Posterior vena cava (tissue), 2 donors: ENCODE measurements at regions not wholly inside any gene's neighbourhood (a gene's known extent, or its start where the extent isn't known, plus 50 kb on each side); places are given as distances from the start of the nearest gene placed in this dataset.
A peak's percentile ranks its signal among the peaks of the same experiment; 100 is the strongest.

Source experiments
- DNase-seq: peaks from one replicate; pipeline ENCODE4 v3.0.0-alpha.2; 2020; ENCODE audit warnings: low spot score
- intact Hi-C, 2 donors: fragments of 100-400 bp; cut with DNase I; formaldehyde crosslinking; loops; one replicate each; pipeline versions ENCODE4 v1.14.1 to v1.14.2; 2022 to 2023
- donor health status: DM: yes; HTN: yes; CAD: no.
- donor health status: DM: yes; HTN: yes; CAD: no.

DNA sequence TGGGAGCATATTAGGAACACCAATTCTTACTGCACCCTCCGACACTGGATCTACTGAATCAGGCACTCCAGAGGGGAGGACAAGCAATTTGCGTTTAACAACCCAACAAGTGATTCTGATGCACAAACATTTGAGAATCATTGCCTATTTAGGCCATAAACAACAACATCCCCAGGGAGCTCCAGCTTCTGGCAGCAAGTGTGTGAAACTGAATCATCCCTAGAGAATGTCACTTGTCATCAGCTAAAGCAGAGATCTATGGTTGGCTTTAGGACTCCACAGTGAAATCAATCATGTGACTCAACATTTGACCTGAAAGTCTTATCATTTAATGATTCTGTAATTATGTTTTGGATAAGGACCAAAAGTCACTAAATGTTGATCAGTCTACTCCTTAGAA is 505.0 kb upstream of the FLRT2 start:
- DNase-seq = peak; percentile 58
- intact Hi-C loops = no loop called here

DNA sequence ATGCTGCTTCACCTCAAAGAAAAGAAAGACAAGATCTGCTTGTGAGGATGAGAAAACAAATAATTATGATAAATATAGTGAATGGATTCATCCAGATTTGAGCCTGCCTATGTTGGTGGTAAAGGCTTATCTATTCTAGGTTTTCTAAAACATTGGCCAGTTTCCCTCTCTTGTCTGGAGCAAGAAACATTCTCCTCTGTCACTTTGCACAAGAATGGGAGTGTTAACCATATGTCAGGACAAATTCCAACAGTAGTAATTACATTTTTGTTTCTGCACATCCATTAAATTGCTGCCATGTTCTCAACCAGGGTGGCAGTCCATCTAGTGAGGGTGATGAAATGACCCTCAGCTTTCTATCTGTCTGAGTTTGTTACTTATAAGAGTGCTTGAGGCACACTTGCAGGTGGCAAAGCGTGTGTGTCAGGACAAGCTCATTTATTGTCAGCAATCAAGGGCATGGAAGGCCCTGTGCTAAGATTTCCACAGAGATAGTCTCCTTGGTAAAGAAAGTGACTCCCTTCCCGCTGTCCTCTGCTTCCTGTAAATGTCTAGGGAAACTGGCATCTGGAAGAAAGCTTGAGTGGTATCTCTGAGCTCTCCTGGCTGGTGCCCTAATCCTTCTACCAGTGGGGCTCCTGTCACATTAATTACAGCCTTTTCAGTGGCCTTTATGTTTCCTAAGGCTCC is 502.1 kb upstream of the FLRT2 start:
- intact Hi-C loops = no loop called here
- DNase-seq = no peak

DNA sequence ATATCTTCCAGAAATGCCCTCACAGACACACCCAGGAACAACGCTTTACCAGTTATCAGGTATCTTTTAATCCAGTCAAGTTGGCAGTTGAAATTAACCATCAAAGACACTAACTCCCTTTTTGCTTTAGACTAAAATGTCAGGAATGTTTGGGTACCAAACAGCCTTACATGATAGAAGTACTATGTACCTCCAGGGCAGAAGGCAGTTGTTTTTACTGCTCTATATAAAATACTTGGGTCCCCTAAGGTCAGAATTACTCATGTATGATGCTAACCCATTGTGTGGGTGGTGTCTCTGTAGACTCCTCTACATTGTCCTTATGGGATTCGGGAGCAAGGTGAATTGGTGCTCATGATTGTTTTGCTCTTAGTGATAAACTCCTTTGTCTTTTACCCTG is 492.5 kb upstream of the FLRT2 start:
- intact Hi-C loops = no loop called here
- no peak for DNase-seq

DNA sequence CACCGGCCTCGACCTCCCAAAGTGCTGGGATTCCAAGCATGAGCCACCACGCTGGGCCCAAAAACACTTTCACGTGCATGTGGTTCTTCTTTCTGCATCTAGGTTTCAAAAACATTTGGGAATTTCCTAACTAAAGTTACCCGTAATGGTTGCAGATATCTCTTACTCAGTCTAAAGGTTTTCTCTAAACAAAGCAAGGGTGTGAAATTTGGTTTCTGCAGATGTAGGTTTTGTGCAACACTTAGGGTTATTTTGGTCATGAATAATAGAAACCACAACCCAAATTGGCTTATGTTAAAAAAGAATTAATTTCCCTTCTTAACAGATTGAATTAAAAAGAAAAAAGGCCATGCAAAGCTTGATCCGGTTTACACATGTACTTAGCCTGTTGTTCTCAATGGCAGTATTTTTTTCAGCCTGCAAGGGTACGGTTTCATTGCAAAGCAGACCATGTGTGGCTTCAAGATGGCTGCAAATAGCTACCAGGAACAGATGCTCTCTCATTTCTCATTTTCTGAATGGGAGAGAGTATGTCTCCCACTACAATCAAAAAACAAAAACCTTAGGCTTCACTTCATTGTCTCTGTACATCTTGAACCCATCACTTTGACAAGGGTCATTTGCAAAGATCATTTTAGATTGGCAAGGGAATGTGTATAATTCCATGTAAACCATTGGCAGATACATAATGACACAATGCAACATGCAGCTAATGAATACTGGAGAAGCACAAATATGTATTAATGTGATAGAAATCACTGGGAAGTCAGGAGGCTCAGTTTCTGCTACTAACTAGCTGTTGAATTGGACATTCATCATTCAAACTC is 491.2 kb upstream of the FLRT2 start:
- intact Hi-C loops = no loop called here
- no peak for DNase-seq

DNA sequence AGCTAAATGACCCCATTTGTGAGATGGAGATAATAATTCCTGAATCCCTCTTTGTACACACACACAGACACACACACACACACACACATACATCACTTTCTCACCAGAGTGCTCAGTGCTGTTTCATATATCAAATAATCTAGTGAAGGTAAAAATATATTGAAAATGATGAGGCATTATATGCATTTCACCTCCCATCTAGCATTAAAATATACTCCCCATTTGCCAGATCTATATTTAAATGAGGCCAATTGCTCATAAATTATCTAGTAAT is 490.7 kb upstream of the FLRT2 start:
- no peak for DNase-seq
- intact Hi-C loops = no loop called here

DNA sequence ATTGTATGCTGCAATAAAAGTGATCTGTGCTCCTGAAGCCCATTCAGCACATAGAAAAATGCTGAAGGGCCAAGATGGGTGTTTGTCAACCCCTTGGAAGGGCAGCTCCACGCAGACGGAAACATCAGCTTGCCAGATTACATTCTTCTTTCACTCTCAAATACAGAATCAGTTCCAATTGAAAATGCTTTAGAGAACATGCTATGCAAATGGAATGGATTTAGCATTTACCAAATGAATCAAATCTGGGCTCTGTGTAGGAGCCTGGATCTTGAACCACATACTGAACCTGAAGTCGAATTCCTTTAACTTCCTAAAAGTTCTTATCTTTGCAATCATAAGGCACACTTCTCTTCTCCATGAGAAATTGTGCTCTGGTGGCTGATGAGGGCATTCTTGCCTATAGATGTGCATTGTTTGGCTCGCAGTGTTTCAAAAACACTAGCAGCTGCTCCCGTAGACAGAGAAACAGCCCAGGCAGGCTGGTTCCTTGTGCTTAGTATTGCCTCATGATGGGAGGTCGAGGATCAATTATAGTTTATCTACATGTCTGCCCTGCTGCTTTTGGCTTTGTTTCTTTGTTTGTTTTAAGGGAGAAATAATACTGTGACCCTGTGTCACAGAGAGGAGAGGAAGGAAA is 489.8 kb upstream of the FLRT2 start:
- intact Hi-C loops = no loop called here
- DNase-seq = no peak

DNA sequence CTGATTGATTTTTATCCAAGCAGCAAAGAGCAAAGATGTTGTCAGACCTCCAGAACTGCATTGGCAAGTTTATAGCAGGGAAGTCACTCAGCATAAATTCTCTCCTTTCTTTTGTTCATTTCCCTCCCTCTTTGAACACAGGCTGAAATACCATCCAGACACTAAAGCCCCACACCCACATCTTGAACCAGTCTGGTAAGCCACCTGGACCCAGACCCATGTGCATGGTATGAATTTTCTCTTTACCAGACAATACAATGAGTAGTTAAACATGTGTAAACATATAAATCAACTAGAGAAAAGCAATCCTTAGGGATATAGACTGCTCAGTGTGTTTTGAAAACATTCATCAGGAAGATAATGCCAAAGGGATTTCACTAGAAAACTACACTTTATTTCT is 488.3 kb upstream of the FLRT2 start:
- intact Hi-C loops = loop anchor here in 1 of 2 donors (2.0 kb wide), 1 partner anchor 59 kb away; no protein-coding TSS in a partner anchor
- no peak for DNase-seq

DNA sequence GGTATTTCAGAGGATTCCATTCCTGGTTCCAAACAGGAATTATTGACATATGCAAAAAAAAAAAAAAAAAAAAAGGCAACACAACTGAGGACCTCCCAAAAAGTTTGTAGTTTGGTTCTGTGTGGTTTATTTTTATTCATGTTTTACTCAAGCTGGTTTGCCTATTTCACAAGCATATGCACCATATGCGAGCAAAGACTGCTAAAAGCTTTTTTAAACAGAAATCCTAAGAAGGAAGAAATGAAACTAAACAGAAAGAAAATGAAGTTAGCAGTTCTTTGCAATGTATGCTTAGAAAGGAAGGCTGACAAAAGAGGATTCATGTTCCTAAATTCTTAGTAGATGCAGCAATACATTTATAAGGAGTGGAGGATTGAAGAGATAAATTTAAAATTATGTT is 487.6 kb upstream of the FLRT2 start:
- intact Hi-C loops = loop anchor here in 1 of 2 donors (2.0 kb wide), 1 partner anchor 60 kb away; no protein-coding TSS in a partner anchor
- no peak for DNase-seq

DNA sequence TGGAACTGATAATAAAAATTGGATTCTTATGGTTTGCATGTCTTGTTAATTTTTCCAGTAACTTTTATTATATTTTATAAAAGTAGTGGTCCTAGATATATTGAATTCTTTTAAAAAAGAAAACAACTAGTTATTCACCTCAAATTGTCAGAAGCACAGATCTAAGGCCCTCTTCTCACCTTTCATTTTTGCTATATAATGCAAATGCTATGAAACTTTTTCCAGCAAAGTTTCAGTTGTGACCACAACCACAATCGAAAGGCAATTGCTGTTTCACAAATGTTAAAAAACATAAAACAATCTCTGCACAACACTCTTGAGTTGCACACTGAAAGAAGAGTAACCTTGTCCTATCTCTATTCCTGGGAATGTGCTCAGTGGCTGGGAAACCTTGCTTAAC is 479.8 kb upstream of the FLRT2 start:
- intact Hi-C loops = no loop called here
- DNase-seq = no peak

DNA sequence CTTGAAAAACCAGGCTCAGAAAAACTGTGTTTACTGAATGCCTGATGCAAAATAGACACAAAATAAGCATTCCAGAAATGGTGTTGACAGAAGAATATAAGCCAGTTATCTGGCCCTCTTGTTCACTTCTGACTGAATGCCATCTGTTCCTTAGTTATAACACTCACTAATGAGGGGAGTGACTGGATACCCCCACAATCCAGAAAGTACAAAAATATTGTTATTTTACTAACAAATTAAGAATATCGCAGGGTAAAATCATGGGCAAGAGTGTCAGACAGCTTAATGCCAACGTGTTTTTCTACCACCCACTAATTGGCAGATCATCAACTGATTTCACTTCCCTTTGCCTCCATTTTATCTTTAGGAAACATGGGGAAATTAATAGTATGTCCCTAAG is 477.3 kb upstream of the FLRT2 start:
- intact Hi-C loops = no loop called here
- DNase-seq = no peak

DNA sequence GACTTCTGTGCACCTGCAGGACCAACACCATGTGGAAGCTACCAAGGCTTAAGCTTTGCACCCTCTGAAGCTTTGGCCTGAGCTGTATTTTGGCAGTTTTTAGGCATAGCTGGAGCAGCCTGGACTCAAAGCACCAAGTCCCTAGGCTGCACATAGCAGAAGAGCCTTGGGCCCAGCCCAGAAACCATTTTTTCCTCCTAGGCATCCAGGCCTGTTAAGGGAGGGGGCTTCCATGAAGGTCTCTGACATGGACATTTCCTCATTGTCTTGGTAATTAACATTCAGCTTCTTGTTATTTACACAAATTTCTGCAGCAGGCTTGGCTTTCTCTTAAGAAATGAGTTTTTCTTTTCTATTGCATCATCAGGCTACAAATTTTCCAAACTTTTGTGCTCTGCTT is 475.8 kb upstream of the FLRT2 start:
- intact Hi-C loops = no loop called here
- no peak for DNase-seq

DNA sequence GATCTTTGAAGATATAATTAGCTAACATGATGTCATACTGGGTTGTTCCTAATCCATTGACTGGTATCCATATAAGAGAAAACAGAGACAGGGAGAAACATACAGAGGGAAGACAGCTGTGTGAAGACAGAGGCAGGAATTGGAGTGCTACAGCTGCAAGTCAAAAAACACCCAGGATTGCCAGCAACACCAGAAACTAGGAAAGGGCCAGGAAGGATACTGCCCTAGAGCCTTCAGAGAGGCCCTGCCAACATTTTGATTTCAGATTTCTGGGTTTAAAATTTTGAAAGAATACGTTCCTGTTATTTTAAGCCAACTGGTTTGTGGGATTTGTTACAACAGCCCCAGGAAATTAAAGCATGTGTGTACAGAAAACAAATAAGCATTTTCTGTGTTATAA is 473.7 kb upstream of the FLRT2 start:
- DNase-seq = no peak
- intact Hi-C loops = no loop called here

DNA sequence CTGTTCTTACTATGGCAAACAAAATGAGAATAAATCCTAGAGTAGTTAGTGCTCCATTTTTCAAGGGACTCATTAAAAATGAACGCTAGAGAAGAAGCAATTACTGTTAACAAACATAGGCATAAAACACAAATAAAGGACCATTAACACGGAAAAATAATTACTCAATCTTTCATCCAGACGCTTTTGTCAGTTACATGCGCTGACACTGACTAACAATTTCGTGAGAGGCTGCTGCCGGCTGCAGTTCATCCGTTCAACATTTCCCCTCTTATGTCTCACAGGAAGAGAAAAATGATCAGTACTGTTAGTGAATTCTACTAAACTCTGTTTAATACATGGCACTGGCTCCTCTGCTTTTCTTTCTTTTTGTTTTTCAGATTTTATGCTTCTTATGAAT is 472.7 kb upstream of the FLRT2 start:
- DNase-seq = no peak
- intact Hi-C loops = no loop called here

DNA sequence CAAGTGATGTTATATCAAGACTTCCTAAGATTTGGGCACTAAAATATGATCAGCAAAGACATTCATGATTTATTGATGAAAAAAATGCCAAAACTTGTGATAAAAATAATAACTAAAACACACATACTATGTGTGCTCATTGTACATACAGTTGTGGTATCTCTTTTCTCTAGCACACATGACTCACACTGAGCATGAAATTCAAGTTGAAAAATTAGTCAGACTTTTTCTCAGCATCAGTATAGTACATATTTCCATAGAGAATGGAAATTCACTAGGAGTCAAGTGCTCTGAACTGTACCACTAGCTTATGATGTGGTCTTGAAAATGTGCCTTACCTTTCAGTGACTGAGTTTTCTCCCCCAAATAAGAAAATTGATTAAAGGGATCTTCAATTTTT is 471.8 kb upstream of the FLRT2 start:
- DNase-seq = no peak
- intact Hi-C loops = no loop called here

DNA sequence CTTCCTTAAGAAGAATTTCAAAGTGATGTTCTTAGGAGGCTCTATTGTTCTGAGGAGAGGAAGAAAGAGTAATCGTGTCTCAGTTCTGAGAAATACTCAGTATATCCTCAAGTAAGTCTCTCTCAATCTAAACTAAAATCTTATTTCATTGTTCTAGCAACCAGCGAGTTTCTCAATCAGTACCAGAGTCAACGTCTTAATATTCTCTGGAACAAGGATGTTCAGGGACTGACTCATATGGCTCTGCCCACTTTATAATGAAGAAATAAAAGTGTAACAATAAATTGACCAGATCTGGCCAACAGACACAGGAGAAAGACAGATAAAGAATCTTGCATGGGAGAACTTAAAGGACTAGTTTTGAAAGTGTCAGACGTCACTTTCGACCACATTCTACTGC is 469.8 kb upstream of the FLRT2 start:
- intact Hi-C loops = no loop called here
- no peak for DNase-seq

DNA sequence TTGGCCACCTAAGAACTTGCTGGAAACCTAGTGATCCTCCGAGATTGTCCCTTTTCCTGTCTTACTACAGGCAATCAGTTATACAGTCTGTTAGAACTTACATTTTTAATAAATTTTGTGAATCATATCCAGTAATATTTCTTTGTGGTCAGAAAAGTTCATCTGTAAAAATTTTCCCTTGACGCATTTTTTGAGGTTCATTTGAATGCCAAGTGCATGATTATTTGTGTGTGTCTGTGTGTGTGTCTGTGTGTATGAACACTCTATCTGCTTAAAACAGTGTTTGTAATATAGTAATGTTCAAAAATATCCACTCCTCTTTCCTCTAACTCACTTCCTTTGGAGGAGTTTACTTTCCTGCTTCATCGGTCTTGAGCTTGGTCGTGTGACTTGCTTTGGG is 468.7 kb upstream of the FLRT2 start:
- DNase-seq = no peak
- intact Hi-C loops = no loop called here

DNA sequence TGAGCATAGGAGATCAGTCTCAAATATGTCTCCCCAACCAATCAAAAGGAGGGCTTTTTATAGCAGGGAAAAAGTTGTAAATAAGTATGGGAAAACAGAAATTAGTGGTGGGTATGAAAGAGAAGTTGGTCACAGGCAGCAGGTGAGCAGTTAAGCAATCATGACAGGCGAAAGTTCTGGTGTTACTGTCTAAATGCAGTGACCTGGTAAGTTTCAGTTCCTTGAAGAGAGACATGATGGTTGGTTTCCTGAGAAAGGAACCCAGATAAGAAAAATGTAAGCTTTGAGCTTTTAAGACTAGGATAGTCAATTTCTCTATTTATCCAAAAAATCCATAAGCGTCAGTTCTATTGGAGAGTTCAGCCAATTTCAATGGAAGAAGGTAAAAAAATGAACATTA is 466.2 kb upstream of the FLRT2 start:
- no peak for DNase-seq
- intact Hi-C loops = no loop called here

DNA sequence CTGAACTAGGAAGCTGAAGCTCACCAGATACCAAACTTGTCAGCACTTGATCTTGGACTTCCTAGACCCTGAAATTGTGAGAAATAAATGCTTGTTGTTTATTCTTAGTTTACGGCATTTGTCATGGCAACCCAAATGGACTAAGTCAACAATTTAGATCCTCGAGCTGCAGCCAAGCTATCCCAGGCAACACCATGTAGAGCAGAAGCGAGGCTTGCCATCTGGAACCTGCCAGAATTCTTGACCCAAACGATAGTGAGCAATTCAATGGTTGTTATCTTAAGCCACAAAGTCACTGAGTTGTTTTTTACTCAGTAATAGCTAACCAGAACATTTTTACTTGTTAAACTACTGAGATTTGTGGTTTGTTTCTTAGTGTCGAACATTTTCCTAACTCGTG is 458.5 kb upstream of the FLRT2 start:
- intact Hi-C loops = no loop called here

DNA sequence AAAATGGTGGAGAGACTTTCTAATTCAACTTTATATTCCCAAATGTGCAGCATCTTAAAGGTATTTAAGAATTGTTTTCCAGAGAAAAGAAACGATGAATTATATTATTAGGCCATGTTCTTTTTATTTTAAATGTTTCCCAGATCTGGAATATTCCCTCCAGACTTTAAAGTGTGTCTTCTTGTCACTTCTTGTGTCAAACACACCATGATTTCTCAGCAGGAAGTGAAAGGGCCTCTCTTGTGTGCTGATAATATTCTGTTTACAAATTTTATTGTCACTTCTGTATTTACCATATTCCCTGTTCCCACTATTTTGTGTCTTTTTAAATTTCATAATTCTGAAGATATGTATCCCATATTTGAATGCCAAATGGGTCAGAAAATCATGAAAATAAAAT is 455.0 kb upstream of the FLRT2 start:
- intact Hi-C loops = no loop called here

More for the DNA sequence above, 458.5 kb upstream of the FLRT2 start:
- DNase-seq = no peak

DNA sequence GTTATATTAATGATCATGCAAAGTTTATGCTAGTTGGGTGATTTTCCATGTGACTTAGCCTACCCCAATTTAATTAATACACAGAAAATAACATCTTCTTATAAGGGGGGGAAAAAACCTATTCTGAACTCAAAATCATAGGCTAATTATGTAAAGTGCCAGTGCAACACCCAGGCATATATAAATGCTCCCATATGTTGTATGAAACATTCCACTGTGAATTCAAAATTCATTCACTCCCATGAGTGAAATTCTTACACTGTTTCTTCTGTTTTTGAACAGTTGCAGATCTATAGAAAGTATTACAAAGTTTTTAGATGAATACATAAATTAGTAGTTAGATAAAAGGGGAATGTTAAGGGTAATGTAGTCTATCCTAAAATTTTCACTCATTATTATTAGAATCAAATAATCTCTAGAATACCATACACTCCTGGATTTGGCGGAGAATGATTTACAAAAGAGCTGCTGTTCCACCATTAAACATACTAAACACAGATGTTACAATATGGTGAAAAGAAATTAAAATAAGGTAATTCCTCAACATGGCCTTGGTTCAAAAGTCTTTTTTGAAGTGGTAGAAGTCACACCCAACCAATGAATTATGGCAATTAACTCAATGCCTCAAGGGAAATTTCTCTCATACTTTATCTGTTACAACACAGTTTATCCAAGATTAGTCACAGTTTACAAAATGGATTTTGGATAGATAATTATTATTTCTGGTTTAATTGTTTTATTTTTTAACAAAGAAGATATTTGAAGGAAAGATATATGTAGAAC is 454.1 kb upstream of the FLRT2 start:
- intact Hi-C loops = no loop called here
- no peak for DNase-seq

More for the DNA sequence above, 455.0 kb upstream of the FLRT2 start:
- DNase-seq = no peak
